HG03175 (cell line): ENCODE measurements at regions not wholly inside any gene's neighbourhood (a gene's known extent, or its start where the extent isn't known, plus 50 kb on each side); places are given as distances from the start of the nearest gene placed in this dataset.
"Not testable (repeated sequence)": the region's sequence is repeated elsewhere in the genome, so short reads cannot be mapped to it uniquely, and the experiment has no call there.

Source experiments
- ATAC-seq: cut with Tn5 transposase; IDR thresholded peaks from one replicate; pipeline ENCODE4 v1.9.1; 2021; ENCODE audit warnings: mild to moderate bottlenecking, moderate library complexity; ENCODE audit not compliant: unreplicated experiment

GRCh38 chr4:171538601-171539100, 274.6 kb upstream of the GALNTL6 start:
- ATAC-seq = no peak

- ATAC-seq = no peak
Measured at GRCh38 chr4:171534391-171534790, 278.8 kb upstream of the GALNTL6 start.

- ATAC-seq = no peak
Measured at GRCh38 chr4:171532968-171533367, 280.2 kb upstream of the GALNTL6 start.

DNA sequence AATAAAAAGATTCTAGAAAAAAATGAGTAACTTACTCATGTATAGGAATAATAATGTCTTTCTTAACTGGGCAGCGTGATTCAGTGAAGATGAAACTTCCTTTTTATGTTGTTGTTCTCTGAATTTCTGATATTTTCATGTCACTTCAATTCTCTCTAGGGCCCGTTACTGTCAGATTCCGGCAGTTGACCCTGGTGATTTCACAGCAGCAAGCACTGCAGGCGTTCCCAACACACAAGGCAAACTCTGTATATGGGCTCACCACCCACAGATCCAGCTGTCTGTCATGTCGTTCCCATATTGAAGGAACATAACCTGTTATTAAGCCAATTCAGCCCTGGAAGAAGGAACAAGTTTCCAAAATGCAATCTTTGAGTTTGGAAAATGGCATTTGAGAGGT, 288.3 kb upstream of the GALNTL6 start:
- ATAC-seq = no peak

- ATAC-seq = no peak
Measured at GRCh38 chr4:171521726-171522125, 291.5 kb upstream of the GALNTL6 start.

DNA sequence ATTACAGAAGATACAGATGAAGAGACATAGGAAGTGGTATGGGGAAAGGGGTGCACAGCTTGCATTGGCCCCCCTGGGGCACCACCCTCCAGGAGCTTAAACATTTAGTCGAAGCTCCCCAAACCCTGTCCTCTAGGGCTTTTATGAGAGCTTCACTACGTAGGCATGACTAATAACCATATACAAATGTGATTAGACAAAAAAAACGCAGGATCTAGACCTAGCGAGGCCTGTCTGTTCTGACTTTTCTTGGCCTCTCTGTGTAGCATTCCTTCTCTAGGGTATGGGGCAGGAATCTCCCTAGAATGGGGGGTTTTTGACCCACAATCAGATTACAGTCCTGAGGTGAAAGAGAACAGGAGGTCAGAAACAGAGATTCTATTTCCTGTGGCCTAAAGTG, 293.7 kb upstream of the GALNTL6 start:
- ATAC-seq = no peak

- no peak for ATAC-seq
Measured at GRCh38 chr4:171517883-171518282, 295.3 kb upstream of the GALNTL6 start.

DNA sequence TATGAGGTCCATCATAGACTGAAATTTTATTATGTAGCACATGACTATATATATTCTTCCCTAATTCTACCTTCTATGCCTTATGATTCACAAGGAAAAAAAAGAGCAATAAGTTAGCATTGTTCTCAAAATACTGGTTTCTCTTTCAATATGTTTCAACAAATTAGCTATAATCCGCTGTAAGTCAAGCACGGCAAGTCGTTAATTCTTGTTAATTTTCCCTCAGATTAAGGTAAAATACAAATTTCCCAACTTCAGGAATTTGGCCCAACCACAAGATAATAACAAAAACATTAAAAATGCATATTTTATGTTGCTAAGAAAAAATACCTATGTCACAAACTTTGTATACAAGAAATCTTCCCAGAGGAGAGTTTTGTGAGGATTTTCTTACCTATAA, 296.5 kb upstream of the GALNTL6 start:
- no peak for ATAC-seq

GRCh38 chr4:171484681-171485080, 328.5 kb upstream of the GALNTL6 start:
- no peak for ATAC-seq

GRCh38 chr4:171478181-171478580, 335.0 kb upstream of the GALNTL6 start:
- no peak for ATAC-seq

DNA sequence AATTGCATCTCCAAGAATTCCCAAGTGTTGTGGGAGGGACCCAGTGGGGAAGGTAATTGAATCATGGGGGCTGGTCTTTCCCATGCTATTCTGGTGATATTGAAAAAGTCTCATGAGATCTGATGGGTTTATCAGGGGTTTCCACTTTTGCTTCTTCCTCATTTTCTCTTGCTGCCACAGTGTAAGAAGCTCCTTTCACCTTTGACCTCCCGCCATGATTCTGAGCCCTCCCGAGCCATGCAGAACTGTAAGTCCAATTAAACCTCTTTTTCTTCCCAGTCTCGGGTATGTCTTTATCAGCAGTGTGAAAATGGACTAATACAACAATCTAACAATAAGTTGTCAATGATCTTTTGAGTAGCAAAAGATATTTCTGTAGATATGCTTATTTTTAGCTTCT, 338.1 kb upstream of the GALNTL6 start:
- ATAC-seq = not testable (repeated sequence)

- no peak for ATAC-seq
Measured at GRCh38 chr4:171473155-171473554, 340.0 kb upstream of the GALNTL6 start.

- no peak for ATAC-seq
Measured at GRCh38 chr4:171472230-171472629, 341.0 kb upstream of the GALNTL6 start.

GRCh38 chr4:171464499-171464898, 348.7 kb upstream of the GALNTL6 start:
- no peak for ATAC-seq

DNA sequence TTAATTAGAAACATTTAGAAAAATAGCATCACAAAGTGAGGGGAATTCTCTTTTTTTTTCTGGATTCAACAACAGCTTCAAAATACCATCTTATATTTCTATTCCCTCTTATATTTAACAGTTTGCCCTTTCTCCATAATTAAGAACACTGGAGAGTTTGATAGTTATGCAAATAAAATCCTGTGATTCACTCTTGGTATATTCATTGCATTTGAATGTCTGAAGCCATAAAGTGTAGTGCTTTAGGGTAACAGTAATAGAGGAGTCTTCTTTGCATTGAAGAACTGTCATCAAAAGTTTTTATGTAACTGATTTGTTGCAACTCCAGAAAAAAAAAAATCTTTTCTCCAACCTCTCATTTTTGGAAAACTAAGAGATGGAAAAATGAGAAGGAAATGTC, 352.0 kb upstream of the GALNTL6 start:
- ATAC-seq = no peak

- ATAC-seq = no peak
Measured at GRCh38 chr4:171448919-171449481, 364.2 kb upstream of the GALNTL6 start.

DNA sequence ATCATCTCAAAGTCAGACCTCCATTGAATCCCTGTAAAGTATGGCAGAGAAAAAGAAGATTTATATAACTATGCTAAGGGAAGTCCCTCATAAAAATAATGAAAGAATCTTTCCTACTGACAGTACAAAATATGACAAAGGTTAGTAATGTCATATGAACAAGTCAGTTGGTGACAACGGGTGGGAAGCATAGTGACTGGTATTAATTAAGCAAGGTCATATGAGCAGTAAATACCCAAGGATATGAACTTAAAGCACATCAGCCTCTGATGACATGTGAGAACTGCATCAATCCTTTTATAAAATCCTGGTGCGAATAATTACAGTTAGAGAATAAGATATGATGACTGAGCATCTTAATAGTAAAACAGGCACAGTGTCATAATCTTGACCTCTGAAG, 364.8 kb upstream of the GALNTL6 start:
- ATAC-seq = no peak

DNA sequence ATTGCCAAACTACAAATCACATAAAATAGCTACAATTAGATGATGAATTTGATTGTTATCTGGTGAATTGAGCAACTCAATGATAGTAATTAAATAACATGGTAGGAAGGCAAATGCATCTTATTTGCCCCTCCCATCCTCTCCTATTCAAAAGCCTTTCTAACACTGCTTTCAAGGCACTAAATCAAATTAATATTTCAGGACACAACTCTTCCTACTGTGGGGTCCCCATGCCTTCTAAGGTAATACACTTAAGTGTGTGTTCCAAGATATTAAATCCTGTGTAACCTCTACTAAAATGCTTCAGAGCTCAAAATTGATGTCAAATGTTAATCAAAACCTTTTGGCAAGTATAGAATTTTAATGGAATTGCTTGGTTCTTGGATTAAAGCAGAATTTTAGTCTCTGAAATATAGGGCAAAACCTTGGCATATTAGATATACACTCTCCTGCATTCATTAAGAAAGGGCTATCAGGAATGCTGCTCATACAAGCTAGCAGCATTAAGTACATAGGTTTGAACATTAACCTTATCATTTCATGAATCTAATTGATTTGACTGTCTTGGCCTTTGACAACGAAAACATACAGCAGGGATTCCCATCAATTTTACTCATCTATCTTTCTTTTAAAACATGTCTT, 371.8 kb upstream of the GALNTL6 start:
- ATAC-seq = no peak

DNA sequence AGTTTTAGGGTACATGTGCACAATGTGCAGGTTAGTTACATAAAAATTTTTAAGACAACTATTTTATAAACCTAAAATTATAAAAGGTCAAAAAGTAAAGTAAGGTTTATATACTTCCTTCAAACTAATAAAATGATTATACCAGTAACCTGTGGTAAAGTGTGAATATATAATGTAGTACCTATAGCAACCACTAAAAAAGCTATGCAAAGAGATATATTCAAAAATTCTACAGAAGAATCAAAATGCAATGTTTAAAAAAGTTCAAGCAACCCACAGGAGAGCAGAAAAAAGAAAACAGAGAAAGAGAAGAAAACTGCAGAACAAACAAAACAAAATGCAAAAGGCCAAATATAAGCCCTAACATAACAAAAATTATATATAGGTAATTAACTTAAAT, 379.5 kb upstream of the GALNTL6 start:
- ATAC-seq = no peak

DNA sequence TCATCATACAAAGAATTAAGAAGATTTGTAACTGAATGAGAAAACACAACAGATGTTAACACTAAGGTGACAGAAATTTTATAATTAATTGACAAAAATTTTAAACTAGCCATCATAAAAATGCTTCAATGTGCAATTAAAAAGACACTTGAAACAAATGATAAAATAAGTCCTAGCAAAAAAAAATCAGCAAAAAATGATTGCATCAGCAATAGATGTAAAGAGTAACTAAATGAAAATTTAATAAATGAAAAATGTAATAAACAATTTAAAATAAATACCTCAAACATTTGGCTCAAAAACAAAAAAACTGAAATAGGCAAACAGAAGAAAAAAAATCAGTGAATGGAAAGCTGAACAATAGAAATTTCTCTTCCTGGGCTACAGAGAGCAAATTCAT, 380.7 kb upstream of the GALNTL6 start:
- no peak for ATAC-seq

- ATAC-seq = peak; percentile 73
Measured at GRCh38 chr4:171430495-171430894, 382.7 kb upstream of the GALNTL6 start.

DNA sequence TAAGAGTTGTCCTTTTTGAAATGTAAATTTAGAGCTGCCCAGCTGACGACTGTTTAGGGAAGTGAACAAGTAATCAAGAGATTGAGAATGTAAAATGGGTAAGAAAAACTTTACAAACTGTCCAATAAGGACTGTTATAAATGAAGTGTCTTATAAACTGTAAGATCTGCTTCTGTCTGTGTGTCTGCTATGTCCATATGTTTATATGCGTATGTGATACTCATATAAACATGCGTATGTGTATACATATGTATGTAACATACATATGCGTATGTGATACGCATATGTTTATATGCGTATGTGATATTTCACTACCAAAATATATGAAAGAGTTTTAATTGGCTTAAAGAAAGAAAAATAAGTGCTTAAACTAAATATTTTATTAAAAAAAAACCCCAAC, 416.0 kb upstream of the GALNTL6 start:
- ATAC-seq = no peak

GRCh38 chr4:171390626-171391025, 422.6 kb upstream of the GALNTL6 start:
- no peak for ATAC-seq
